ENCODE measurements at regions not wholly inside any gene's neighbourhood (a gene's known extent, or its start where the extent isn't known, plus 50 kb on each side); places are given as distances from the start of the nearest gene placed in this dataset.

- peak overlapping the region in 1 of 3 donors; percentile 82 for H3K27ac ChIP-seq
Measured at GRCh38 chr5:124664287-124664686, 82.2 kb downstream of the ZNF608 start.

GRCh38 chr5:124663101-124663506 is 83.3 kb downstream of the ZNF608 start:
- Histone ChIP-seq H3K36me3 (no peaks in the 10 kb centered on the region), H3K27me3 (no peaks in the 10 kb centered on the region), H3K9me3 (no peaks in the 10 kb centered on the region), H3K4me3 (replicated peaks in 1 of 3) (no peak overlapping the region), H3K4me1 (peaks cover 54 to 61% of the 10 kb centered on the region in 2 donors), H3K27ac (peak overlapping the region in 1 of 3 donors; percentile 82)
- DNase-seq: peak in 1 of 2 donors; percentile 5
- intact Hi-C loops (cut with DNase I): no loop called here
- TF ChIP-seq CTCF (IDR thresholded peaks at IDR 0.05) (no peak), POLR2A (IDR thresholded peaks at IDR 0.05) (no peak)
- WGBS, 2 donors: 85 to 88% methylated on average over 5 of the region's 5 CpGs

More at GRCh38 chr5:124664287-124664686, 82.2 kb downstream of the ZNF608 start:
- H3K9me3 ChIP-seq: no peaks in the 10 kb centered on the region
- no peak overlapping the region for H3K4me3 ChIP-seq (replicated peaks in 1 of 3)
- H3K4me1 ChIP-seq: peaks cover 42 to 54% of the 10 kb centered on the region in 2 donors
- WGBS, 2 donors: 87 to 88% methylated on average over 1 of the region's 1 CpG
- DNase-seq: no peak
- TF ChIP-seq CTCF (IDR thresholded peaks at IDR 0.05): no peak
- no peak for TF ChIP-seq POLR2A (IDR thresholded peaks at IDR 0.05)
- intact Hi-C loops (cut with DNase I): no loop called here
- H3K36me3 ChIP-seq: no peaks in the 10 kb centered on the region
- H3K27me3 ChIP-seq: no peaks in the 10 kb centered on the region

GRCh38 chr5:124662181-124662781 is 84.2 kb downstream of the ZNF608 start:
- no peaks in the 10 kb centered on the region for H3K9me3 ChIP-seq
- TF ChIP-seq CTCF (IDR thresholded peaks at IDR 0.05) (no peak), POLR2A (IDR thresholded peaks at IDR 0.05) (no peak)
- H3K4me1 ChIP-seq: peaks cover 60 to 66% of the 10 kb centered on the region in 2 donors
- DNase-seq: no peak
- intact Hi-C loops (cut with DNase I): no loop called here
- WGBS, 2 donors: 71 to 79% methylated on average over 9 of the region's 9 CpGs
- no peak overlapping the region for H3K4me3 ChIP-seq (replicated peaks in 1 of 3)
- H3K36me3 ChIP-seq: no peaks in the 10 kb centered on the region
- H3K27me3 ChIP-seq: no peaks in the 10 kb centered on the region
- H3K27ac ChIP-seq: peak overlapping the region; percentile 45 to 82 (median 70)

- no peaks in the 10 kb centered on the region for H3K36me3 ChIP-seq
- peaks cover 65 to 69% of the 10 kb centered on the region in 2 donors for H3K4me1 ChIP-seq
- no peaks in the 10 kb centered on the region for H3K9me3 ChIP-seq
- H3K4me3 ChIP-seq (replicated peaks in 1 of 3): no peak overlapping the region
- peak; percentile 63 to 66 for DNase-seq
- H3K27me3 ChIP-seq: no peaks in the 10 kb centered on the region
- TF ChIP-seq POLR2A (IDR thresholded peaks at IDR 0.05) (peak in 1 of 2 donors; percentile 31), CTCF (IDR thresholded peaks at IDR 0.05) (no peak)
- peak overlapping the region; percentile 49 to 82 (median 70) for H3K27ac ChIP-seq
- intact Hi-C loops (cut with DNase I): no loop called here
- 32 to 33% methylated on average over 7 of the region's 7 CpGs for WGBS, 2 donors
Measured at GRCh38 chr5:124661317-124662141, 84.9 kb downstream of the ZNF608 start.

Data from thyroid gland (tissue), 4 donors.